Uterus (tissue), 2 donors: ENCODE measurements at regions not wholly inside any gene's neighbourhood (a gene's known extent, or its start where the extent isn't known, plus 50 kb on each side); places are given as distances from the start of the nearest gene placed in this dataset.

Experiments
- POLR2A ChIP-seq, 2 donors: fragments of 450-650 bp; IDR thresholded peaks; one replicate each; pipeline ENCODE4 v1.6.1; 2016; ENCODE audit warnings: antibody characterized with exemption in 2 of 2, mild to moderate bottlenecking in 1 of 2, moderate library complexity in 1 of 2
- TF ChIP-seq, protein P1 (sequence below), 4 experiments: fragments of 200-600 bp in 2 of 4; fragments of 450-650 bp in 2 of 4; sonication (generic) in 2 of 4; IDR thresholded peaks; one replicate each; pipeline ENCODE4 v1.5.1; 2016 to 2019; ENCODE audit warnings: antibody characterized with exemption in 4 of 4, mild to moderate bottlenecking in 2 of 4, moderate library complexity in 1 of 4

DNA sequence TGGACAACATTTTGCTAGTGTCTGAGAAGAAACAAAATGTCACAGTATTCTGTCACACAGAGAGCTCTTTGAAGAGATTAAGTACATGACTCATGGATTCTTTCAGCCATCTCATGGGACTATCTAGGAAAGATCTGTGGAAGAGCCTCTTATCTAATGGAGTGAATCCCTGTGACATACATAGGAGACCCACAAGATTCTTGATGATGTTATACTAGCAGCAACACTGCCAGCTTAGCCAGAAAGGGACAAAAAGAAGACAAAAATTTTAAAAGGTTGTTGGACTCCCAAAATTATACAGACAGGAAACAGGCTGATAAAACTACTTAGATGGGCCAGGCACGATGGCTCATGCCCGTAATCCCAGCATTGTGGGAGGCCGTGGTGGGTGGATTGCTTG lies 143.3 kb upstream of the MGAT5 start:
- TF ChIP-seq, protein P1, sequence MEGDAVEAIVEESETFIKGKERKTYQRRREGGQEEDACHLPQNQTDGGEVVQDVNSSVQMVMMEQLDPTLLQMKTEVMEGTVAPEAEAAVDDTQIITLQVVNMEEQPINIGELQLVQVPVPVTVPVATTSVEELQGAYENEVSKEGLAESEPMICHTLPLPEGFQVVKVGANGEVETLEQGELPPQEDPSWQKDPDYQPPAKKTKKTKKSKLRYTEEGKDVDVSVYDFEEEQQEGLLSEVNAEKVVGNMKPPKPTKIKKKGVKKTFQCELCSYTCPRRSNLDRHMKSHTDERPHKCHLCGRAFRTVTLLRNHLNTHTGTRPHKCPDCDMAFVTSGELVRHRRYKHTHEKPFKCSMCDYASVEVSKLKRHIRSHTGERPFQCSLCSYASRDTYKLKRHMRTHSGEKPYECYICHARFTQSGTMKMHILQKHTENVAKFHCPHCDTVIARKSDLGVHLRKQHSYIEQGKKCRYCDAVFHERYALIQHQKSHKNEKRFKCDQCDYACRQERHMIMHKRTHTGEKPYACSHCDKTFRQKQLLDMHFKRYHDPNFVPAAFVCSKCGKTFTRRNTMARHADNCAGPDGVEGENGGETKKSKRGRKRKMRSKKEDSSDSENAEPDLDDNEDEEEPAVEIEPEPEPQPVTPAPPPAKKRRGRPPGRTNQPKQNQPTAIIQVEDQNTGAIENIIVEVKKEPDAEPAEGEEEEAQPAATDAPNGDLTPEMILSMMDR (IDR thresholded peaks at IDR 0.05) = no peak
- no peak for TF ChIP-seq POLR2A (IDR thresholded peaks at IDR 0.05)
